ENCODE measurements at regions not wholly inside any gene's neighbourhood (a gene's known extent, or its start where the extent isn't known, plus 50 kb on each side); places are given as distances from the start of the nearest gene placed in this dataset.

- no peak for DNase-seq (ENCODE audit: low read depth)
- H3K4me3 ChIP-seq (ENCODE audit: low read depth, low read length), result no peak overlapping the region
Measured at GRCh38 chr2:105611811-105612424, 132.8 kb upstream of the NCK2 start.

GRCh38 chr2:105611333-105611637 is 133.4 kb upstream of the NCK2 start:
- TF ChIP-seq CTCF (IDR thresholded peaks at IDR 0.05; ENCODE audit: low read depth, low read length, missing control alignments), result no peak
- DNase-seq (ENCODE audit: low read depth), result no peak
- H3K4me3 ChIP-seq (ENCODE audit: low read depth, low read length), result no peak overlapping the region

More at GRCh38 chr2:105611811-105612424, 132.8 kb upstream of the NCK2 start:
- no peak for TF ChIP-seq CTCF (IDR thresholded peaks at IDR 0.05; ENCODE audit: low read depth, low read length, missing control alignments)

GRCh38 chr2:105610576-105611332 is 134.0 kb upstream of the NCK2 start:
- DNase-seq (ENCODE audit: low read depth), result no peak
- H3K4me3 ChIP-seq (ENCODE audit: low read depth, low read length), result no peak overlapping the region
- no peak for TF ChIP-seq CTCF (IDR thresholded peaks at IDR 0.05; ENCODE audit: low read depth, low read length, missing control alignments)

GRCh38 chr2:105609746-105610402 is 134.8 kb upstream of the NCK2 start:
- no peak for DNase-seq (ENCODE audit: low read depth)
- TF ChIP-seq CTCF (IDR thresholded peaks at IDR 0.05; ENCODE audit: low read depth, low read length, missing control alignments), result no peak
- no peak overlapping the region for H3K4me3 ChIP-seq (ENCODE audit: low read depth, low read length)

- no peak overlapping the region for H3K4me3 ChIP-seq (ENCODE audit: low read depth, low read length)
- TF ChIP-seq CTCF (IDR thresholded peaks at IDR 0.05; ENCODE audit: low read depth, low read length, missing control alignments), result no peak
- no peak for DNase-seq (ENCODE audit: low read depth)
Measured at GRCh38 chr2:105607920-105608504, 136.7 kb upstream of the NCK2 start.

GRCh38 chr2:105606081-105606480 is 138.6 kb upstream of the NCK2 start:
- DNase-seq (ENCODE audit: low read depth), result no peak
- TF ChIP-seq CTCF (IDR thresholded peaks at IDR 0.05; ENCODE audit: low read depth, low read length, missing control alignments), result no peak
- H3K4me3 ChIP-seq (ENCODE audit: low read depth, low read length), result no peak overlapping the region
